Caki2 (cell line): ENCODE measurements at regions not wholly inside any gene's neighbourhood (a gene's known extent, or its start where the extent isn't known, plus 50 kb on each side); places are given as distances from the start of the nearest gene placed in this dataset.

ENCODE experiments used
- DNase-seq: peaks from one replicate; pipeline ENCODE4 v3.0.0-alpha.2; 2015; ENCODE audit warnings: low read depth
- in situ Hi-C: cut with HindIII; loops from 2 replicates; pipeline ENCODE4 v1.10.0; 2016; ENCODE audit warnings: low sequenced_read_pairs, low pct_unique_long_range_greater_than_20kb, mixed read lengths

- no peak for DNase-seq
- in situ Hi-C loops = no loop called here
These were observed 293.0 kb downstream of the ATPSCKMT start for GRCh38 chr5:9956725-9957124.

DNA sequence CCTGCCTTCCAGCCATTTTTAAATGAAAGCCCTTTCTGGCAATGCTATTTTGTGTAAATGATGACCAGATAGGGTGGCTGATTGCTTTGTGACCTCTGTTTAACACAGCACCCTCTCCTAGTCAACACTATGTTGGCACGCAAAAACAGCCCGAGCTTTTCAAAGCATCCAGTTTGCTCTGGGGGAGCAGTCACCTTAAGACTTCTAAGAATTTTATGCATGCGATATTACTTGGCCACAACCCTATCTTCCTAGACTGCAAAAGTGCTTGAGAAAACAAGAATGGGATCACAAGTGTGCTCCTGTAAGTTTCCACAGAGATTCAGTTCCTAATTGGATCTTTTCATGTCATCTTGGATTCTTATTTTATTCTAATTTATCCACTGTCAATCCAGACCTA lies 294.1 kb downstream of the ATPSCKMT start:
- in situ Hi-C loops = no loop called here
- DNase-seq = no peak

- DNase-seq = no peak
- in situ Hi-C loops = no loop called here
These were observed 294.8 kb downstream of the ATPSCKMT start for GRCh38 chr5:9954869-9955268.

DNA sequence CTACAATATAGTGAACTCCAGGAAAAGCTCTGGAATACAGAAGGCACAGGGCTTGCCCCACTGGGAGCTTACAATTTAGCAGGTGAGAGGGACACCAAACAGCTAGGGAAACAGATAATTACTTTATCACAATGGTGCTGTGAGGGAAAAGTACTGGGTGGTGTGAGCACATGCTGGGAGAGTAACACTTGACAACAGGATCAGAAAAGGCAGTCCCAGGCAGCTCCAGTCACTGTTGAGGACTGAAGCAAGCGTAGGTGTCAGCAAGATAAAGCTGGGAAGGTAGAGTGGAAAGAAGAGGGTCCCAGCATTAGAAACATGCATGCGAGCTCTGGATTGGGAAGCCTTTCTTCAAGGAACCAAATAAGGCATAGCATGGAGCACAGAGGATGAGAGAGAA lies 296.0 kb downstream of the ATPSCKMT start:
- in situ Hi-C loops = no loop called here
- DNase-seq = no peak

DNA sequence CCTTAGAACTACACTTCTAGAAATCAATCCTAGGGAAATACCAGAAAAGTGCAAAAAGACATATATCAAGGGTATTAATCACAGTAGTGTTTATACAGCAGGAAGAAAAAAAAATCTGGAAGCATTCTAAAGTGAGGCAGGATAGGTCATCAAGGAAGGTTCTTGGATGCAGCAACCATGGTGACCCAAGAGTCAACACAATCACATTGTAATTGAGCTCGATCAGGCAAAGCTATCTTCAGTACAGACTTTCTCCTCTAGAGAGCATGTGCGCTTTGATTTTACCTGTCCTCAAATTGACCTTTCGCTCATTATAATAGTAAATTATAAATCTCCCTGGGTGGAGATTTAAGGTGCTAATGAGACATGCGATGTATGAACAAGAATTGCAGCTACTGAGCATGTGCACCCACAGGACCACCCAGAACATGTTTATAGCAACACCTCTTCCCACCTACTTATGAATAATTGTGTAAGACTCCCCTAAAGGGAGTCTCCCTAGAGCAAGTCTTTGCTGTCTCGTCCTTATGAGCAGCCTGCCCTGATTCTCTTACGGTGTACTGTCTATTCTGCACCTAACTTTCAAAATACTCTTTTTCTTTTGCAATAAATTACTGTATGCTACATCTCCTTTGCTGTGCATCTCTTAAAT lies 297.7 kb downstream of the ATPSCKMT start:
- in situ Hi-C loops = no loop called here
- peak; percentile 30 for DNase-seq

GRCh38 chr5:9947944-9948343 lies 301.7 kb downstream of the ATPSCKMT start:
- DNase-seq = no peak
- in situ Hi-C loops = no loop called here

DNA sequence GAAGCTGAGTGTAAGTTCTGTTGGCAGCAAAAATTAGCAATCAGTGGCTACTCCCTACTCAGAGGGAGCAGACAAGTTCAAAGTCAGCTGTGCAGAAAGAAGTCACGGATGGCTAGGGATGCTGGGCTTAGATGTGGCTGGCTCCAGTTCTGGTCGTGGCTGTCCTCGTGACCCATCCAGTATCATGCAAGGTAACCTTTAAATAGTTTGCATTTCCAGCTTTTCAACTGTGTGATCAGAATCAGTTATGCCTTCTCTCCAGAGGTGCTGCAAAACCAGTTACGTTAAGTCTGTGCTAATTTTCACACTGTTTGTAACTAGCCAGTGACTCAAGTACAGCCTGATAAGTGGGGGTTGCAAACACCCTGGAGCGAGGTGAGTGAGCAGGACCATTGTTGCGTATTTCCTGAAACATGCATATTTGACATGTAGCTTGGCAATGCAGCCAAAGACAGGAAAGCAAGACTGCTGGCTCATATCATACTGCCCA lies 302.4 kb downstream of the ATPSCKMT start:
- peak; percentile 70 for DNase-seq
- in situ Hi-C loops = no loop called here

DNA sequence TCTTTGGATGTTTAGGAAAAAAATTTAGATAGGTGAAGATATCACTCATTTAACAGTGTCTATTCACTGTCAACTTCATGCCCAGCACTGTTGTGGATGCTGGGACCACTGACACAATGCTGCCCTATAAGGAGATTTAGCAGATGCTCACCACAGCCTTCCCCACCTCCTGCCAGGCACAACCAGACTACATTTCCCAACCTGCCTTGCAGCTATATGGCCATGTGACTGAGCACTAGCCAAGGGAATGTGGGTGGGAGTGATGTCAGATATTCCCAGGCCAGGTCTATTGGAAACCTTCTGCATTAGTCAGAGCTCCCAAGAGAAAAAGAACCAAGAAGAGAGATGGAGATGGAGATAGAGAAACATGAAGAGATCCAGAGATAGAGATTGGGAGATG lies 302.6 kb upstream of the TAS2R1 start:
- DNase-seq = peak; percentile 26
- in situ Hi-C loops = no loop called here

DNA sequence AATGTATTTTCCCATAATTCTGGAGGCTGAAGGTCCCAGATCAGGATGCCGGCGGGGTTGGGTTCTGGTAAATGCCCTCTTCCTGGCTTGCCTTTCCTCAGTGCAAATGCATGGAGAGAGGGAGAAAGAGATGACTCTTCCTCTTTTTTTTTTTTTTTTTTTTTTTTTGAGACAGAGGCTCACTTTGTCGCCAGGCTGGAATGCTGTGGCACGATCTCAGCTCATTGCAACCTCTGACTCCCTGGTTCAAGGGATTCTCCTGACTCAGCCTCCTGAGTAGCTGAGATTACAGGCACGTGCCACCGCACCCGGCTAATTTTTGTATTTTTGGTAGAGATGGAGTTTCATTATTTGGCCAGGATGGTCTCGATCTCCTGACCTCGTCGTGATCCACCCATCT lies 300.0 kb upstream of the TAS2R1 start:
- in situ Hi-C loops = no loop called here
- DNase-seq = no peak

- in situ Hi-C loops = no loop called here
- no peak for DNase-seq
These were observed 298.2 kb upstream of the TAS2R1 start for GRCh38 chr5:9928326-9928725.

DNA sequence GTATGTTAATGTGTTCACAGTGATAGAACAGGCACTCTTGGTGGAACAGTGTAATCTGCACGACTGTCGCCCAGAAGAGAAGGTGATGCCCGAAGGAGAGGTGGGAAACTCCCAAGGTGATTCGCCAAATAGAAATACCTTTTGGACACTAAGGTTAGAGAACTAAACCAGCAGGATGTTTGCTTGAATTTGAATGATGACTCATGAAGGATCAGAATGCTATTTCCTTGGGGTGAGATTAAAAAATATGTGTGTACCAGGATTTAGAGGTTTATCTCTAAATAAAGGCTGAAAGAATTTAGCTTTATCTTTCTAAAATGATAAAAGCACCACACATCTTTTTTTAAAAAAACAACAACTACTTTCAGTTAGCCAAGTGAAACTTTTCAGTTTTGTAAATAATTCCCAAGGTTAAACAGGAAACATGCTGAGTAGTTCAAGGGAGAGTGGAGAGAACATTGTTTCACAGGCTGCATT lies 297.4 kb upstream of the TAS2R1 start:
- DNase-seq = peak; percentile 12

GRCh38 chr5:9927106-9927505 lies 297.0 kb upstream of the TAS2R1 start:
- in situ Hi-C loops = no loop called here
- peak; percentile 17 for DNase-seq

More for the DNA sequence above, 297.4 kb upstream of the TAS2R1 start:
- in situ Hi-C loops = no loop called here

DNA sequence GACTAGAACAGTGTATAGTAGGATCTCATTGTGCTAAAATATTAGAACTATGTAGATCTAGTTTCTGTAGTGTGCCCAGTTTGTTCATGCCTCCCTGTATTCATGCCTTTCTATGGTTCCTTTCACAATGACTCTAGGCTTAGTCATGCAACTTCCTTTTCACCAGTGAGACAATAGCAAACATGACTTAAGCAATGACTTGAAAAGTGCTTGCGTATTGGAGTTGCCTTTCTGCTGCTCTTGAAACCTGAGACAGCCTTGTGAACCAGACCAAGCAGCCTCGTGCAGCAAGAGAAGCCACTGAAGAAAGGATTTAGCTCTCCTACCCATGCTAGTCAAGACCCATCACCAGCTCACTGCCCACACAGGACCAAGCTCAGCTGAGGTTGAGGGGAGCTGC lies 294.5 kb upstream of the TAS2R1 start:
- peak; percentile 75 for DNase-seq
- in situ Hi-C loops = no loop called here

- DNase-seq = no peak
- in situ Hi-C loops = no loop called here
These were observed 292.6 kb upstream of the TAS2R1 start for GRCh38 chr5:9922719-9923118.

DNA sequence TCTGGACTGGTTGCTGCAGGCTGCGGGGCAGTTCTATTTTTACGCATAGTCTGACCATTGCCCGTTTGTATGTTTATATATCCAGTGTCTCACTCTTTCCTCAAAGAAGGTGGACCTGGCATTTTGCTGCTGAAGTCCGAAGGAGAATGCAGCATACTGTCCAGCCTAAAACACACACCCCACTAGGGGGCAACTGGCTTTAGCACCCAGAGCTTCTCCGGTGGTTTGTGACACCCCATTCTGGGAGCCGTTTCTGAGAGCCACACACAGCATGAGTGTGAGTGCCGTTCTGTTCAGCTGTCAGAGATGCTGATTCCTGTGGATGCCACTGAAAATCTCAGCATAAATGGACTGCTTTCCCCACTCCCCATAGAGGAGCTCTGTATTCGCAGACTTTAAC lies 290.5 kb upstream of the TAS2R1 start:
- in situ Hi-C loops = no loop called here
- no peak for DNase-seq

DNA sequence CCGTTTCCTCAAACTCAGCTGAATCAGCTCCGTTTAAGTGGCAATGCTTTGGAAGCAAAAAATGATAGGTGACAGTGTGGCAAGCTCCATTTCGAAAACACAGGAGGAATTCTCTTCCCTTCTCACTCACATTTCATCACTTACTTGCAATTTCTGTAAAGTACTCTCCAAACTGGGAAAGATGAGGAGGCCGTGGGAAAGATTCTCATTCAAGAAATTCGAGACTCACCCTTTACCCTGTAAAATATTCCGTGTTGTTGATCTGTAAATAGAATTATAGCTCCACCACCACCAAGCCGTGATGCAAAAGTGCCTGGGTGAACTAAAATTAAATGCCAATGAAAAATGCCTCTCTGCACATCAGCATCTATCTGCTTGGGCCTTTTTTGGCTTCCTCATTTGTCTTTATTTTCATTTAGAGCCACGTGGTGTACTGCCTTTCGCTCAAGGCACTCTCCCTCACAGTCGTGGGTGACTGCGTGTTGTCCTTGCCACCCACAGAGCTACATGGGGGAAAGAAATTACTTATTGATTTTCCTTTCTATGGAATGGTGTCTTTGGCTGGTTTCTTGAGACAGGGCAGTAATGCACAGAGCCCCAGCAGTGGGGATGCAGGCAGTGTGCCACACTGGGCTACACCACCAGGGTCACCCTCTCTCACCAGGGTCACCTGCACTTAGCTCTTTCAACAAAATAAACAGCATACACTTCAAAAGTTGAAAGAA lies 289.3 kb upstream of the TAS2R1 start:
- DNase-seq = no peak
- in situ Hi-C loops = no loop called here

DNA sequence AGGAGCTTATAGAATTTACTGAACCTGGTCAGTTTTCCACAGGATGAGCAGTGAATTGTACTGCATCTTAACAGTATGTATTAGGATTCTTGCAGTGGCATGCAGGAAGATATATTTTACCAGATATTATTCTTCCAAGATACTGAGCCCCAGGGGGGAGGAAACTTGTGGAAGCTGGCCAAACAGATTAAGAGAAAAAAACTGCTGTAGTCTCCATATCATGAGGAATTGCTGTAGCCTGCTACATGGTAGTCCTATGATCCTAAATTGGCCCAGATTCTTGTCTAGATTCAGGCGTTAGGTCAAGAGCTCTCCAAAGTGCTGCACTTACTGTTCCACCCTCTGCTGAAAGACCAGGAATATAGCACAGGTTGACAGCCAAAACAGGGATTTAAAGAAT lies 275.5 kb upstream of the TAS2R1 start:
- in situ Hi-C loops = no loop called here
- no peak for DNase-seq

- in situ Hi-C loops = no loop called here
- DNase-seq = peak; percentile 28
These were observed 273.6 kb upstream of the TAS2R1 start for GRCh38 chr5:9903801-9904200.

DNA sequence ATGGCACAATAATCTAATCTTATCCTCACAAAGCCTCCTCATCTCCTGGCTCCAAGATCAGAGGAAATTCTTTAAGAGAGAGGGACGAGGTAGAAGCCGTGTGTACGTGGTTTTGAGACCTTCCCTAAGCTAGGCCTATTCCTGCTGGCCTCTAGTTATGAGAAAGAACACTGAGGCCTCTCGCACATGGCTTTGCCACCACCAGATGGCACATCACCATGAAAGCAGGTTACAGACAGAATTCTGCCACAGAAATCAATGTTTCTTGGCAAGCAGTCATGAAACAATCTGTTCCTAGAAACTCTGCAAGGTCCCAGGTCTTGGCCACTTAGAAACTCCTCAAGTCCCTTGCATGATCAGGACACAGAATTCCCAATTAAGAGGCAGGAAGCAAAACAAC lies 268.2 kb upstream of the TAS2R1 start:
- in situ Hi-C loops = no loop called here
- peak; percentile 23 for DNase-seq

DNA sequence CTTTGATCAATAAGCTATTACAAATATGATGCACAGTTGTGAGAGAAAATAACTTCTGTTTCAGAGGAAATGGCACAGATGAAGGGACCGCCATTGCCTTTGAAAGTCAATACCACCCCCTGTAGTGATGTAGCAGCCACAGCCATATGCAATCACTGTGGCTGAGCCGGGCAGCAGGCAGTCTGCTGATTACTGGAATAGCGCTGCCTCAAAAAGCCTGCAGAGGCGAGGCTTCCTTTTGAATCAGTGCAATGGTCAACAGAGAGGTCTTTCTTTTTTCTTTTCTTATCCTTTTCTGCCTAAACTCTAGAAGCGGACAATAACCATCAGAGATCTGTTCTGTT lies 265.1 kb upstream of the TAS2R1 start:
- in situ Hi-C loops = no loop called here

More for the DNA sequence above, 265.1 kb upstream of the TAS2R1 start:
- no peak for DNase-seq
